Activated CD8-positive, alpha-beta memory T cell treated with anti-CD3 and anti-CD28 coated beads for 4 hours (primary cell): ENCODE measurements at regions not wholly inside any gene's neighbourhood (a gene's known extent, or its start where the extent isn't known, plus 50 kb on each side); places are given as distances from the start of the nearest gene placed in this dataset.
"Not testable (repeated sequence)": the region's sequence is repeated elsewhere in the genome, so short reads cannot be mapped to it uniquely, and the experiment has no call there.

Source experiments
- DNase-seq, 2 donors: peaks; one replicate each; pipeline ENCODE4 v3.0.0-alpha.2; 2020; ENCODE audit warnings: low read depth in 2 of 2

DNA sequence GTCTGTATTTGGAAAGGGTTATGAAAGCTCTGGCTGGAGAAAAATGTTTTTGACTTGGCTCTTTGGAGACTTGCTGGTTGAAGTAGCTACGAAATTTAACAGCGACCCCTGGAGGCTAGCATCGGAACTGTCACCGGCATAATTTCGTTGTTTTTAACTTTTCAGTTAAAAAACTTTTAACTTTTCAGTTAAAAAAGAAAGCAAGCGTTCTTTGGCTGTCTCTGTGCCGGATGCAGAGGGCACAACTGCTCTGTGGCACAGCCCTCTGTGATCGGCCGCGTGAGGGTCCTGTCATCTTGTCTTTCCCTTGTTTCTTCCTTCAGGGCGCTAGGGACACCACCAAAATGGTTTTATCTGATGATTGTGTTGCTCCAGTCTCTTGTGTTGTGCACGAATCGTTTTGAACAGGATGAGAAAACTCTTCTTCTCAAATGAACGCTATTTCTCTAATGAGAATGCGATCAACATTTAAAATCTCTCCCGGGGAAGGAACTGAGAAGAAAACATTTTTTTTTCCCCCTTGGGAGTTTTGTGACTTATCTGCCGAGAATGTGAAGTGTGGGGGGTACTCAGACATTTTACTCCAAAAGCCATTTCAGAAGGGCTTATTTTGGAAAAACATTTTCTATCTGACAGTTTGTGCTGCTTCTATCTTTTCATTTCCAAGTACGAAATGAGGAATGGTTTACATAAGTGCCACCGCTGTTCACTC is 57.1 kb downstream of the ADCYAP1 start:
- DNase-seq: peak in 1 of 2 donors; percentile 5

DNA sequence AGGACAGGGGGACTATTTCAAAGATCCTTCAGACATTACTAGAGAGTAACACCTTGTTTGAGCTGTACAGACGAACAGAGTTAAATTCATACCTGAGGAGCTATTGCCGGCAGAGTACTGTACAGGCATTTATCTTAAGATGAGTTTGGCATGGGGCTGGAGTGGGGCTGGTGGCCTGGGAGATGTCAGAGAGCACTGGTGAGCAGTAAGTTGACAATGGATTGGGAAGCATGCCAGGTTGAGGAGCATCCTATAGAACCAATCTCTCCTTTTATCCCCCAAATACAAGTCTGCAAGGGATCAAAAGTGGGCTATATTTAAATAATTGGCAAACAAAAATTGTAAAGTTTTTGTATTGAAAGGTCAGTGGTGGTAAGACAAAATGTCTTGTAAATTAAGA is 58.6 kb downstream of the ADCYAP1 start:
- DNase-seq: no peak

DNA sequence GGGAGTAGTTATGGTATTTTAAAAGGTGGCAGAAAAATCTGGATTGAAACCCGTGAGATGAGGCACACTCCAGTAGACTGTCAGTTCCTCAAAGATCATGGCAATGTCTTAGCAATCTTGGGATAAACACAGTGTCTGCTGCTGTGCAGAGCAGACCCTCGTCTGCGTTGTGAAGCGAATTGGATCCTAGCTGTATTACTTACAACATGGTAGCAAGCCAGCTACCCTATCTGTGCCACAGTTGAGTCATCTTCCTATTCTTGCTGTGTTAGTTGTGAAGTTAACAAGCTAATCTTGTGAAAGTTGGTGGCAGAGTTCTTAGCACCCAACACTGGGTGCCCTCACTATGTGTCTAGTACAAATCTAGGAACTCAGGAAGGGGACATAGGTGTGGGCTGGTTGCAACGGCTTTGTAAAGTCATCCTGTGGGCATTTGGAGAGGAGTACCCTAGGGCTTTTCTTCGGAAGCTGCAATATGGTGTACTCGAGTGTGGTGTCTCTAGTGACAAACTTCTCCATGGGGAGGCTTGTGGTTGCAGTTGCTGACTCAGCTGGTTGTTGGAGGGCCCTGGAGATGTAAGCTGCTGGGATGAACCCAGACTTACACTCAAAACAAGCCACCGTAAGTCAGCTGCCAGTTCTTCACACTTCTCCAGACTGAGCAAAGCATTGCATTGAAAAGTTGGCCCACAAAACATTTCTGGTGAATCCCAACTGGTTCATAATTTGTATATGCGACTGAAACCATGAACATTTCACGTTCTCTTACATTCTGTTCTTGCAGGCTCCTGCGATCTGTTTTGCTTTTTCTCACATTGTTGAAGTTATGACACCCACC is 61.5 kb downstream of the ADCYAP1 start:
- no peak for DNase-seq

DNA sequence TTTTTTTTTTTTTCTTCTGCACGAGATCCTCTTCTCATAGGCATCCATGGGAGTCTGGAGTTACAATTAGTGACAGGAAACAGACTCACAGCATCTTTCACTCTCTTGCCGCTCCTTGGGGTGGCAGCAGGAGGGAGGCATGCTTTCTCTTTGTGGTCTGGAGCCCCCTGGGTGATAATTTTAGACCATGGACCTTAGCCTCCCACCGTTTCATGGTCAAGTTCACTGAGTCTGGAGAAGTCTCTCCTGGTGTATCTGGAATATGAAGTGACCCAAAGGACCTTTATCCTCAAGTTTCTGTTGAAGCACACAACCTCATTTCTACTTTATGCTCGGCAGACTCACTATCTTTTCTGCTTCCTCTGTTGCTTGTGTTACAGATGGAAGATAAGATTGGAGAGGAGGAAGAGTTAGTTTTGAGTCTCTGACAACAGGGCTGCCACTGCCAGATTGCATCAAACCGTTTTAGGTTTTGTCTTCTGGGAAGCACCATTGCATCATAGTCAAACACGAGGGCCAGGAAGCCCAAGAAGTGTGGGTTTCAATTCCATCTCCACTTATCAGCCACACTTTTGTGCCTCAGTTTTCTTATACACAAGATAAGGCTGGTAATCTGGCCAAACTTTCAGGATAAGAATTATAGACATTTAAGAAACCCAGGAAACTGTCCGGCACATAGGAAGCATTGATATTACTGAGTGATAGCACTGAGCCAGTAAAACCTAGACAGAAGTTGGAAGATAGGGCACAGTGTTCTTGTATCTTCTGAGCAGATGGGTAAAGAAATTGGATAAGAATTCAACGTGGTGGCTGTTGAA is 62.3 kb downstream of the ADCYAP1 start:
- DNase-seq: no peak

DNA sequence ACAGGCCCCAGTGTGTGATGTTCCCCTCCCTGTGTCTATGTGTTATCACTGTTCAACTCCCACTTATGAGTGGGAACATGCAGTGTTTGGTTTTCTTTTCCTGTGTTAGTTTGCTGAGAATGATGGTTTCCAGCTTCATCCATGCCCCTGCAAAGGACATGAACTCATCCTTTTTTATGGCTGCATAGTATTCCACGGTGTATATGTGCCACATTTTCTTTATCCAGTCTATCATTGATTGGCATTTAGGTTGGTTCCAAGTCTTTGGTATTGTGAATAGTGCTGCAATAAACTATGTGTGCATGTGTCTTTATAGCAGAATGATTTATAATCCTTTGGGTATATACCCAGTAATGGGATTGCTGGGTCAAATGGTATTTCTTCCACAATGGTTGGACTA is 64.2 kb downstream of the ADCYAP1 start:
- not testable (repeated sequence) for DNase-seq

DNA sequence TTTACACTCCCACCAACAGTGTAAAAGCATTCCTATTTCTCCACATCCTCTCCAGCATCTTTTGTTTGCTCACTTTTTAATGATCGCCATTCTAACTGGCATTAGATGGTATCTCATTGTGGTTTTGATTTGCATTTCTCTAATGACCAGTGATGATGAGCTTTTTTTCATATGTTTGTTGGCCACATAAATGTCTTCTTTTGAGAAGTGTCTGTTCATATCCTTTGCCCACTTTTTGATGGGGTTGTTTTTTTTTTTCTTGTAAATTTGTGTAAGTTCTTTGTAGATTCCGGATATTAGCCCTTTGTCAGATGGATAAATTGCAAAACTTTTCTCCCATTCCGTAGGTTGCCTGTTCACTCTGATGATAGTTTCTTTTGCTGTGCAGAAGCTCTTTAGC is 64.6 kb downstream of the ADCYAP1 start:
- not testable (repeated sequence) for DNase-seq

DNA sequence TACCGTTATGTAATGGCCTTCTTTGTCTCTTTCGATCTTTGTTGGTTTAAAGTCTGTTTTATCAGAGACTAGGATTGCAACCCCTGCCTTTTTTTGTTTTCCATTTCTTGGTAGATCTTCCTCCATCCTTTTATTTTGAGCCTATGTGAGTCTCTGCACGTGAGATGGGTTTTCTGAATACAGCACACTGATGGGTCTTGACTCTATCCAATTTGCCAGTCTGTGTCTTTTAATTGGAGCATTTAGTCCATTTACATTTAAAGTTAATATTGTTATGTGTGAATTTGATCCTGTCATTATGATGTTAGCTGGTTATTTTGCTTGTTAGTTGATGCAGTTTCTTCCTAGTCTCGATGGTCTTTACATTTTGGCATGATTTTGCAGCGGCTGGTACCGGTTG is 69.9 kb downstream of the ADCYAP1 start:
- not testable (repeated sequence) for DNase-seq

DNA sequence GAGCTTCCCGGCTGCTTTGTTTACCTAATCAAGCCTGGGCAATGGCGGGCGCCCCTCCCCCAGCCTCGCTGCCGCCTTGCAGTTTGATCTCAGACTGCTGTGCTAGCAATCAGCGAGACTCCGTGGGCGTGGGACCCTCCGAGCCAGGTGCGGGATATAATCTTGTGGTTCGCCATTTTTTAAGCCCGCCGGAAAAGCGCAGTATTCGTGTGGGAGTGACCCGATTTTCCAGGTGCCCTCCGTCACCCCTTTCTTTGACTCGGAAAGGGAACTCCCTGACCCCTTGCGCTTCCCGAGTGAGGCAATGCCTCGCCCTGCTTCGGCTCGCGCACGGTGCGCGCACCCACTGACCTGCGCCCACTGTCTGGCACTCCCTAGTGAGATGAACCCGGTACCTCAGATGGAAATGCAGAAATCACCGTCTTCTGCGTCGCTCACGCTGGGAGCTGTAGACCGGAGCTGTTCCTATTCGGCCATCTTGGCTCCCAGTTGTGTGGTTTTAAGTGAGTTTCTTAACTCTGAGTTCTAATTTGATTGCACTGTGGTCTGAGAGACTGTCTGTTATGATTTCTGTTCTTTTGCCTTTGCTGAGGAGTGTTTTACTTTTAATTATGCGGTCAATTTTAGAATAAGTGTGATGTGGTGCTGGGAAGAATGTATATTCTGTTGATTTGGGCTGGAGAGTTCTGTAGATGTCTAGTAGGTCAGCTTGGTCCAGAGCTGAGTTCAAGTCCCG is 71.9 kb downstream of the ADCYAP1 start:
- not testable (repeated sequence) for DNase-seq

DNA sequence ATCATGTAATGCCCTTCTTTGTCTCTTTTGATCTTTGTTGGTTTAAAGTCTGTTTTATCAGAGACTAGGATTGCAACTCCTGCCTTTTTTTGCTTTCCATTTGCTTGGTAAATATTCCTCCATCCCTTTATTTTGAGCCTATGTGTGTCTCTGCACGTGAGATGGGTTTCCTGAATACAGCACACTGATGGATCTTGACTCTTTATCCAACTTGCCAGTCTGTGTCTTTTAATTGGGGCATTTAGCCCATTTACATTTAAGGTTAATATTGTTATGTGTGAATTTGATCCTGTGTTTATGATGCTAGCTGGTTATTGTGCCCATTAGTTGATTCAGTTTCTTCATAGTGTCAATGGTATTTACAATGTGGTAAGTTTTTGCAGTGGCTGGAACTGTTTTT is 72.7 kb downstream of the ADCYAP1 start:
- not testable (repeated sequence) for DNase-seq

DNA sequence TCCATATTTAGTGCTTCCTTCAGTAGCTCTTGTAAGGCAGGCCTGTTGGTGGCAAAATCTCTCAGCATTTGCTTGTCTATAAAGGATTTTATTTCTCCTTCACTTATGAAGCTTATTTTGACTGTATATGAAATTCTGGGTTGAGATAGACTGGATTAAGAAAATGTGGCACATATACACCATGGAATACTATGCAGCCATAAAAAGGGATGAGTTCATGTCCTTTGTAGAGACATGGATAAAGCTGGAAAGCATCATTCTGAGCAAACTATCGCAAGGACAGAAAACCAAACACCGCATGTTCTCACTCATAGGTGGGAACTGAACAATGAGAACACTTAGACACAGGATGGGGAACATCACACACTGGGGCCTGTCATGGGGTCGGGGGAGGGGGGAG is 73.1 kb downstream of the ADCYAP1 start:
- not testable (repeated sequence) for DNase-seq

DNA sequence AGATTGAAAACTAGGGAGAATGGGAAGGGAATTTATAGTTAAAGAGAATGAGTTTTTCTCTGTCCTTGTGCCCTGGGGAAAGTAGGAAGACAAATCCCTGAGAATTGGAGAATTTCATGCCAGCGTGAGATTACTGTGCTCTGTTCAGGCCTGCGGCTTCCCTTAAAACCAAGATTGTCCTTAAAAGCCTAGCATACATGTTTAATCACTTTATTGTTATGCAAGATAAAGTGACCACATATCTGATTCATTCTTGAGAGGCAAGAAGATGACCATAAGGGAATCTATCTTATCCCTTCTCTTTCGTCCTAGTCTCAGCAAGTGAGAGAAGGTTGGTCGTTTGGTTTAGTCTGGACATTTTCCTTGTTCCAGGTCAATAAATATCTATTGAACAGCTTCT is 75.9 kb downstream of the ADCYAP1 start:
- DNase-seq: no peak

DNA sequence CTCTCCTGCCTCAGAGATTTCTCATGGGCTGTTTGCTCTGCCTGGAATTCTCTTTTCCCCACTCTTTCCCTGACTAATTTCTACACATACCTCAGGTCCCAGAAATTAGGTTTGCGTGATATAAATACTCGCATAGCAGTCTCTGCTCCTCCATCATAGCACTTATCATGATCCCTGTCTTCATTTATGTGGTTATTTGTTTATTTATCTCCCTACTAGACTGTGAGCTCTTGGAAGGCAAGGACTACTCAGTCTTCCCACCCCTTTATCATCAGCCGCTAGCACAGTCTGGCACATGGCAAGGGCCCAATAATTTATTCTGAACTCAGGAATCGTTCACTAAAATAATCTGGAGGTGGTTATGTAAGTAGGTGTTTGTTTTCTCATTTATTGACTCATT is 79.3 kb downstream of the ADCYAP1 start:
- no peak for DNase-seq

DNA sequence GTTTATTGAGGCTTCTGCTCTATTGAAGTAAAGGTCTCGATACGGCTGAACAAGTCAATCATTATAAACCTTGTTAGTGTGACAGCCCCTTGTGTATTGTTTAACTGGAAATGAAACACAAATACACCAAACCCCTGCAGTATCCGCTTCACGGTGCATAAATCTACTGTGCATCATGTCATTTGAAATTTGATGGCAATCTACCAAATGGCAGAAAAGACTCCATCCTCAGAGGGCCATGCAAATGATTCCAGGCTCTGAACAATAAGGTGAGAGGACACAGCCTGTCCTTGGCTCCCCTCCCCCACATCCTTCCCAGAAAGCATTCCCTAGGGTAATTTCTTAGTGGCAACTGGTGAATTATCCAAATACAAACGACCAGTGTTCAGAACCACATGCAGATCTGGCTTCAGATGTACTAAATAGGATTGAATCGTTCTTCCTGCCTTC is 80.6 kb downstream of the ADCYAP1 start:
- no peak for DNase-seq

DNA sequence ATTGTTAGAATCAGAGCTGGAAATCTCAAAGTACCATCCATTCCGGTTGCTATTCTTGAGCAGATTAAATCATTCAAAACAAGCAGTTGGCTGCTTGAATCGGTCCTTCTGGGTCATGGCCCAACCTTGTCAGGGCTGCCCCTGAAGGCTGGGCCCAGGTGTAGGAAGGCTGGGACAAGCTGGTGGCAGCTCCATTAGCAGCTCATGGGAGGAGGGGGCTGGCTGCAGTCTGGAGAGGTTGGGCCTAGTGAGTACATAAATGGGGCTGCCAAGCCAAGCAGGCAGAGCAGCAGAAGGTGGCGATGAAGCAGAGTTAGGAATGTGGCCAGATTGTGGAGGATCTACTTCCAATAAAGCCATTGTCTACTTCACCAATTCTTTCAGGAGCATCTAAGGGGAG is 81.4 kb downstream of the ADCYAP1 start:
- no peak for DNase-seq

DNA sequence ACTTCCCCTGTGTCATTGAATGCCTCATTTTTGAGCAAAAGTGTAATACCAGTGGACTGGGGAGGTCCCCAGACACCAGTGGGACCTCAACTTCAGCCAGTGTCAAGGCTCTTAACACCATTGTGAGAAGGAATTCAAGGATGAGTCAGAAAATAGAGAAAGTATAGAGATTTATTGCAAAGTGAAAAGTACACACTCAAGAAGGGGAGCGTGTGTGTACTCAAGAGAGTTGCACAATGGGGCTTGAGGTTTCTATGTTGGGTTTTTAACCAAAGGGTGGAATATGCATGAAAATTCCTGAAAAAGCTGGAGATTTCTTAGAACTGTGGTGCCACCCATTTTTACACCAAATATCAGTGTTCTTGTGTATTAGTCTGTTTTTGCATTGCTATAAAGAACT is 81.9 kb downstream of the ADCYAP1 start:
- no peak for DNase-seq

DNA sequence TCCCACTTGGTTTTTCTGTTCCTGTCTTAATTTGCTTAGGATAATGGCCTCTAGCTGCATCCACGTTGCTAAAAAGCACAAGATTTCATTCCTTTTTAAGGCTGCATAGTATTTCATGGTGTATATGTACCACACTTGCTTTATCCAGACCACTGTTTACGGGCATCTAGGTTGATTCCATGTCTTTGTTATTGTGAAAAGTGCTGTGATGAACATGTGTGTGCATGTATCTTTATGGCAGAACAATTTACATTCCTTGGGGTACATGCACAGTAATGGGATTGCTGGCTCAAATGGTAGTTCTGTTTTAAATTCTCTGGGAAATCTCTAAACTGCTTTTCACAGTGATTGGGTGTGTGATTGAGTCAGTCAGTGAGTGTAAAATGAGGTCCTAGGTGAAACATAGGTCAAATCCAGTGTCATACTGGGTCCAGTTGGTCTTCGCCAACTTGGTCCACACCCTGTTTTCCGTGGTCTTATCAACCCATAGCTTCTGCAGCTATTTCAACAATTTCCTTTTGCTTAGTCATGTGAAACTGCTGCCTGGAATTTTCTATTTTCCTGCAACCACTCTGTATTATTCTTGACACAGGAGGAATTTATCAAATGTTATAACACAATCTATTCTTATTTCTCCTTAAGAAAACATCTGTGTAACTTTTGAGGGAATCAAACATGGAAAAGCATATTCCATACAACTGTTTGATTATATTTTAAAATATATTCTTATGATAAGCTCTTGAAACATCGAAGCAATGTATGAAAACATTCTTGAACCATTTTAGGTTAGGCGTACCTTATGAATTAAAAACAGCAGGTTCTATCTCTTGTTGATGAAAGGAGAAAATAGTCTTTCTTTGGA is 82.9 kb downstream of the ADCYAP1 start:
- DNase-seq: no peak

DNA sequence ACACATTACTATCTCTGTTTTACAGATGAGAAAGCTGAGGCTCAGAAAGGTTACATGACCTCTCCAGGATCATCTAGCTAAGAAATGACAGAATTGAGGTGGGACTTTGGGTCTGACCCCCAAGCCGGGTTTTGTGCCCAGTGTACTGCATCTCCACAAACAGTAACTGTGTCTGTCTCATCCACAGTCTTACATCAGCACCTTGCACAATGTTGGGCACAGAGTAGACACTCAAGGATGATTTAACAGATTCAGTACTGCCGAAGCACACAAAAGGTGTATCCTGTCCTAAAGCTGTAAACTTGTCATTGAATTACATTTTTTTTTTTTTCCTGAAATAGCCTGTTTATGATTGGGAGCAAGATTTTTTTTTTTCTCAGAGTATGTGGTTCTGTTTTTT is 84.8 kb downstream of the ADCYAP1 start:
- no peak for DNase-seq

DNA sequence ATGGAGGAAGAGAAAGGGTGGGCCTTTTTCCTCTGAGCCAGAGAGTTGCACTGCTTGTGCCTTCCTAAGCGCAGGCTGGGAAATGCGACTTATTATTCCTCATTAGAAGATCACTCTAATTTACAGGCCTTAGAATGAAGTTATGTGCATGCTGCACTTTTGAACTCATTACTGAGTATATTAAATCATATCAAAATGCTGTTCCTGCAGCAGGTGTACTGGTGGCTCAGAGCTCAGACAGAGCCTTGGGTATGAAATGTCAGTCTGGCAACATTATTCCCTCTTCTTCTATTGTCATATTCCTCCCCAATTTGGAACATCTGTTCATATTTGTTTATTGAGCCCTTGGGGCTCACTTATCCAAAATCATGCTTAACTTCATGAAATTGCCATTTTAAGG is 85.5 kb downstream of the ADCYAP1 start:
- no peak for DNase-seq

DNA sequence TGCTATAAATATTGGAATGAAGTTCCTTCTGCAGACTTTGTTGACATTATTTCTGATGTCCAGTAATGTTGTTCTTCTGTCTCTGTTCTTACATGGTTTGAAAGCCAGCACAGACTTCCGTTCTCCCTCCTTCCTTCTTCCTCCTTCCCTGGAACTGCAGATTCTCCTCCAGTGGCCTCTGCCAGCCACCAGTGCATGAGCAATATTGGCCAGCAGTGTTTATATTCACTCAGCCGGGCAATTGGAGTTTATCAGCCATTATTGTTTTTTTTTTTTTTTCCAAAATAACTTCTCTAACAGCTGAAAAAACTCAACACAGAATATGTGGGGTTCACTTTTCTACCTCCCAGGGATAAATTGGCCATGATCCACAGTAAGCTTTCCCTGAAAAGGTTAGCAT is 86.8 kb downstream of the ADCYAP1 start:
- no peak for DNase-seq

DNA sequence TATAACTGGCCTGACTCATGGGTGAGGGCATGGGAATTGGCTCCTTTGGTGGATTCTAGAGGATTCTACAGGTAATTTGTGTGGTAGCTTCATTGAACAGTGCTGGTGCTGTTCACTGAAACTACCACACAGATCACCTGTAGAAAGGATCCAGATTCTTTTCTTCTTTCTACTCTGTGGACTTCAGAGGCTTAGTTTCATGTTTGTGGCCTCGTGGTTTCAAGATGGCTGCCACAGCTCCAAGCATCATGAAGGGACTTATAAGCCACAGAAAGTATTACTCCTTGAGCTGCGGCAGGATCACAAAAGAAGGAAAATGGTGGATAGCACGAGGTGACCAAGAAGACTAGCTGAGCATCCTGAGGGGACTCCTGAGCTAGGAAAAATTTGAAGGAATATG is 88.9 kb downstream of the ADCYAP1 start:
- no peak for DNase-seq

DNA sequence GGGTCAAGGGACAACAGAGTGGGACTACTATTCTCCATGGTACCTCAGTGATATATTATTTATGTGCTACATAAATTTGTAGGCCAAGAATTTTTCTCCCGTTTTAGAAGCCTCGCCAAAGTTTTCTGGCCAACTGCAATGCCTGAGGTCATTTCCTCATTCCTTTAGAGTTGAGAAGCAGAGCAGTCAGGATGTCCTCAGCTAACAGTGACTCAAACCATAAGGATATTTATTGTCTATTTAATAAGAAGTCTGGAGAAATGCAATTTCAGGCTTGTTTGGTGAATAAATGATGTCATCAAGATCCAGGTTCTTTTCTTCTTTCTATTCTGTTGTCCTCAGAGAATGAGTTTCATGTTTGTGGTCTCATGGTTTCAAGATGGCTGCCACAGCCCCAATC is 91.0 kb downstream of the ADCYAP1 start:
- no peak for DNase-seq
